Neutrophil (primary cell): ENCODE measurements at regions not wholly inside any gene's neighbourhood (a gene's known extent, or its start where the extent isn't known, plus 50 kb on each side); places are given as distances from the start of the nearest gene placed in this dataset.

Source experiments
- H3K27ac ChIP-seq: fragments of 200-600 bp; sonication (generic); 2 replicates; pipeline ENCODE4 v1.5.1; 2016; ENCODE audit warnings: mild to moderate bottlenecking, moderate library complexity
- H3K27me3 ChIP-seq: fragments of 200-600 bp; sonication (generic); 2 replicates; pipeline ENCODE4 v1.6.0; 2016; ENCODE audit warnings: mild to moderate bottlenecking
- H3K36me3 ChIP-seq: fragments of 200-600 bp; sonication (generic); 2 replicates; pipeline ENCODE4 v1.5.1; 2017
- H3K4me1 ChIP-seq, 2 experiments: fragments of 200-600 bp in 1 of 2; sonication (generic) in 1 of 2; 1 replicate in 1 of 2; 2 replicates in 1 of 2; pipeline versions ENCODE4 v1.5.1 to v1.6.1; 2013 to 2016; ENCODE audit warnings: low read depth in 1 of 2, low read length in 1 of 2, mild to moderate bottlenecking in 1 of 2, moderate library complexity in 1 of 2; ENCODE audit not compliant: control insufficient read depth in 1 of 2, insufficient read depth in 1 of 2
- H3K4me3 ChIP-seq, 2 experiments: fragments of 200-600 bp in 1 of 2; sonication (generic) in 1 of 2; 1 replicate in 1 of 2; 2 replicates in 1 of 2; pipeline ENCODE4 v1.5.1; 2013 to 2016; ENCODE audit warnings: low read depth in 1 of 2, low read length in 1 of 2, mild to moderate bottlenecking in 1 of 2, moderate library complexity in 1 of 2
- H3K9me3 ChIP-seq: fragments of 200-600 bp; sonication (generic); 2 replicates; pipeline ENCODE4 v1.5.1; 2016
- TF ChIP-seq, protein P1 (sequence below): fragments of 200-600 bp; sonication (generic); IDR thresholded peaks from 2 replicates; pipeline ENCODE4 v1.5.1; 2016; ENCODE audit warnings: antibody characterized with exemption

DNA sequence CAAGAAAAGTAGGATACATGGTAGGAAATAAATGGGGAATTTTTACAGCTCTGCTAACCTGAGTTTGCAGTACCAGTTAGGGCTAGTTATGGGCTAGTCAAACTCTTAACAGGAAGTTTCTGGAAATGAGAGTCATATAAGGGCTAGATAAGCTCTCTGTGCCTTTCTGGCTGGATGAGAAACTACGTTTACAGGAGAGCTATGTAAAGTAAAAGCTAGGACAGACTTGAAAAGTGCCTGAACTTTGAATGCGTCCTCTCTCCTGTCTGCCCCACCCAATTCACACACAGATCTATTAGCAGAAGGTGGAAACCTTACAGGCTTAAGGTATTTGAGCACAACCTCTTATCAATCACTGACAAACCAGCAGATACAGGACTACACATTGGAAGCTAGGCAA is 167.1 kb downstream of the SNX19 start:
- Histone ChIP-seq H3K27ac (no peak overlapping the region), H3K36me3 (no peaks in the 10 kb centered on the region), H3K27me3 (no peaks in the 10 kb centered on the region), H3K4me1 (no peaks in the 10 kb centered on the region), H3K9me3 (no peaks in the 10 kb centered on the region), H3K4me3 (no peak overlapping the region)
- TF ChIP-seq, protein P1, sequence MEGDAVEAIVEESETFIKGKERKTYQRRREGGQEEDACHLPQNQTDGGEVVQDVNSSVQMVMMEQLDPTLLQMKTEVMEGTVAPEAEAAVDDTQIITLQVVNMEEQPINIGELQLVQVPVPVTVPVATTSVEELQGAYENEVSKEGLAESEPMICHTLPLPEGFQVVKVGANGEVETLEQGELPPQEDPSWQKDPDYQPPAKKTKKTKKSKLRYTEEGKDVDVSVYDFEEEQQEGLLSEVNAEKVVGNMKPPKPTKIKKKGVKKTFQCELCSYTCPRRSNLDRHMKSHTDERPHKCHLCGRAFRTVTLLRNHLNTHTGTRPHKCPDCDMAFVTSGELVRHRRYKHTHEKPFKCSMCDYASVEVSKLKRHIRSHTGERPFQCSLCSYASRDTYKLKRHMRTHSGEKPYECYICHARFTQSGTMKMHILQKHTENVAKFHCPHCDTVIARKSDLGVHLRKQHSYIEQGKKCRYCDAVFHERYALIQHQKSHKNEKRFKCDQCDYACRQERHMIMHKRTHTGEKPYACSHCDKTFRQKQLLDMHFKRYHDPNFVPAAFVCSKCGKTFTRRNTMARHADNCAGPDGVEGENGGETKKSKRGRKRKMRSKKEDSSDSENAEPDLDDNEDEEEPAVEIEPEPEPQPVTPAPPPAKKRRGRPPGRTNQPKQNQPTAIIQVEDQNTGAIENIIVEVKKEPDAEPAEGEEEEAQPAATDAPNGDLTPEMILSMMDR, result no peak

DNA sequence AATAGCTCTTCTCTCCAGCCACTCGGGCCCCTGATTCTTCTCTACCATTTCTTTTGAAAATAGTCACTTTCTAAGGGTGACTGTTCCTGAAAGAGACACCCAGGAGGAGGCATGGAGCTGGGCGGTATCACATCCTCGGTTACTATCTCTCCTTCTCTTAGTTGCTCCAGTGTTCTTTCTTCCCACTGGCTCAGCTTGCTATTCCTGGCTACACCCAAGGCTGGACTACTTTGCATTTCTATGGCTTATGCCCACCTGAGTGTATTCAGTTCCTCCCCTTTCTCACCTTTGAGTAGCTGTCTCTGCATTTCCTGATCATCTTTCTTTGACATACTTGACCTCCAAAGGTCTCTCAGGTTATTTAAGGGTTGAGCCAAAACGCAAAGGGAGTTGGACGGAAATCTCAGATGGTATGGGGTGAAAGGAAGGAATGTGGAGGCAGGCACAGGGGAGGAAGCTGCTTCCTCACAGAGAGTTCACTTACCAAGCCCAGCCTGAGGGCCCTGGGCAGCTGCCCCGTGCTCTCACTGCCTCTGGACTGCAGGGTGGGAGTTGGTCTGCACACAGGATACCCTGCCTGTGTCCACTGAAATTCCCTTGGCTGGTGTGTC is 155.7 kb downstream of the SNX19 start:
- H3K9me3 ChIP-seq, result no peaks in the 10 kb centered on the region
- H3K4me1 ChIP-seq, result no peaks in the 10 kb centered on the region
- H3K27ac ChIP-seq, result no peak overlapping the region
- no peaks in the 10 kb centered on the region for H3K36me3 ChIP-seq
- TF ChIP-seq, protein P1, result no peak
- H3K4me3 ChIP-seq, result no peak overlapping the region
- no peaks in the 10 kb centered on the region for H3K27me3 ChIP-seq

DNA sequence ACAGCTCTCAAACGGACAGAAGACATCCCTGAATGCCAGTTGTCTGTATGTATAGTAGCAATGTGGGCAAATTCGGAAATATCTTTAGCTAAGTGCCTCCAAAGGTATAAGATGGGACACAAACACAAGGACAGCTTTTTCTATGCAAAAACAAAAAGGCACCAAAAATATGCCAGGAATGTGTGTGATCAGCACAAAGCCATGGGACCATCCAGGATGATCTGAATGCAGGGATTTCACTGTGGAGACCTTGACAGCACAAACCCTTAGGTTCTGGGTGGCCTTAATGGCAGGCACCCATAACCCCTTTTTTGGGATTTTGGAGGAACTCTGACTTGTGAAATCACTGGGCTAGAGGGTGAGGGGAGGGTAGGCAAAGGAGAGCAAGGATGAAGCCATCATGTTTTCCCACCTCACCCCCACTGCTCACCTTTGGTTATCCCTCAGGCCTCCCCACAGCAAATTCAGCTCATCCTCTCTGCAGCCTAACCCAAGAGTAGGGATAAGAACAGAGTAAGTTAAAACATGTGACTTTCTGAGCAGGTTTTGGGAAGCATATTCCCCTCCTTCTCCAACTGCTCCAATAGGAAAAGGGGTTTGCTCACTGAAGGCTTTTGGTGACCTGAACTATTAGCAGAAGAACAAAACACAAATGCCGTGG is 154.6 kb downstream of the SNX19 start:
- Histone ChIP-seq H3K36me3 (no peaks in the 10 kb centered on the region), H3K27me3 (no peaks in the 10 kb centered on the region), H3K4me1 (no peaks in the 10 kb centered on the region), H3K4me3 (no peak overlapping the region), H3K27ac (no peak overlapping the region), H3K9me3 (no peaks in the 10 kb centered on the region)
- TF ChIP-seq, protein P1, result no peak

DNA sequence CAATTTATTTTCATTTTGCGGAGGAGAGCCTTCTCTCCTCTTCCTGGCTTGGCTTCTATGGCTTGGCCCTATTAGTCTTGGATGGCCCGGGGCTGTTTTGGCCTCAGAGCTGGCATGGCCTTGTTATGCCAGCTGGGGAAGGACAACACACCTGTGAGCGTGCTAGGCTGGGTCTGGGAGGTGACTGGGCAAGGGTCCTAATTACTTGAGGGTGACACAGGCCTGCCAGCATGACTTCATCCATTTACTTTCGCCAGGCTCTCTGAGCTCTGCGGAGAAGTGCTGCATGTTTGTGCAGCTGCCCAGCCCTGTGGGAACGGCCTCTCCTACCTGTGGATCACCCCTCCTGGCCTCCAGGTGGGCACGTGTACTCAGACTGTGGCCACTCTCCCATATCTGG is 153.6 kb downstream of the SNX19 start:
- Histone ChIP-seq H3K9me3 (no peaks in the 10 kb centered on the region), H3K4me3 (no peak overlapping the region), H3K36me3 (no peaks in the 10 kb centered on the region), H3K4me1 (no peaks in the 10 kb centered on the region), H3K27me3 (no peaks in the 10 kb centered on the region), H3K27ac (no peak overlapping the region)
- TF ChIP-seq, protein P1, result no peak

DNA sequence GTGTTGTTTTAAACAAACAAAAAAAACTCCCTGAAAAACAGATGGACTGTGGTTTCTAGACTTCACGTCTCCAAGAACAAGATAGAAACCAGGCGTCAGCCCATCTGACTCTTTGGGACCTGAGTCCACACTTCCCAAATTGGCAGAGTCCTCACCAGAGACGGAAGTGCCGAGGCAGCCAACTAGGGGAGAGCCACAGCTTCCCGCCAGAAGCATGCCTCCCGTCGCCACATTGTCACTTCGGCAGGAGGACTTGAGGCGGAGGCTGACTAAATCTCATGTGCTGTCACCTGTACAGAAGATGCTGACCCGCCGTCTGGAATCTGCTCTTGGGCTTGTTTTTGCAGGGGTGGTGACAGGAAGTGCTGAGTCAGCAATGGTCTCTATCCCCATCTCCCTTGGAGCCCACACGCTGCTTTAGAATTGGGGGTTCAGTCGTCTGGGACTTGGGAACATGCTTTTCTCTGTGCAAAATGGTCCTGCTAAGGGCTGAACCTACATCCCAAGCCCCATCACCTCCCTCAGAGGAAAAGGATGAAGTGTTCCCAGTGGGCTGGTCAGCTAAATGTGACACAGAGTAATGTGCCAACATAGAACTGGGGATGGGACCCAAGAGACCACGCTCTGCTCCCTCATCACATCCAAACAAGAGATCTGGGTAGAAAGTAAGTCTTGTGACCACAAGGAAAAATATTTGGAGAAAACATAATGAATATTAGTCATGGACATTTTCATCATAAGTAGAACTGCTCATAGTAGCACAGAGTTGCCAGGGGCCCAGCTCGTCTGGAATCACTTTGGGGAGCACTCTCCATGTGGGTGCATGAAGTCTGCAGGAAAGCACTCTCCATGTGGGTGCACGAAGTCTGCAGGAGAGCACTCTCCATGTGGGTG is 152.9 kb downstream of the SNX19 start:
- H3K4me3 ChIP-seq, result no peak overlapping the region
- no peaks in the 10 kb centered on the region for H3K4me1 ChIP-seq
- H3K27ac ChIP-seq, result no peak overlapping the region
- no peaks in the 10 kb centered on the region for H3K36me3 ChIP-seq
- no peaks in the 10 kb centered on the region for H3K27me3 ChIP-seq
- TF ChIP-seq, protein P1, result no peak
- no peaks in the 10 kb centered on the region for H3K9me3 ChIP-seq
